ENCODE measurements at regions not wholly inside any gene's neighbourhood (a gene's known extent, or its start where the extent isn't known, plus 50 kb on each side); places are given as distances from the start of the nearest gene placed in this dataset.

DNA sequence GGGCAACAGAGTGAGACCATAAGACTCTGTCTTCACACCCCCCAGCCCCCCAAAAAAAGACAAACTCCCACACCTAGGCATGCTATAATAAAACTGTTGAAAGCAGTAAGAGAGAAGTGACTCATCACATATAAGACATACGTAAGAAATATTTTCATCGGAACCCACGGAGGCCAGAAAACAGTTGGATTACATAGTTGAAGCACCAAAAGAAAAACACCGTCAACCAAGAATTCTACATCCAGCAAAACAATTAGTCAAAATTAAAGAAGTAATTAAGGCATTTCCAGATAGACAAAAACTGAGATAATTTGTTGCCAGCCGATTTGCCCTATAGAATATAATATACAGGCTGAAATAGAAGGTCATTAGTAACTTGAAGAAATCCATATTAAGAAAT, 128.7 kb downstream of the VAPA start:
- TF ChIP-seq, protein P1, sequence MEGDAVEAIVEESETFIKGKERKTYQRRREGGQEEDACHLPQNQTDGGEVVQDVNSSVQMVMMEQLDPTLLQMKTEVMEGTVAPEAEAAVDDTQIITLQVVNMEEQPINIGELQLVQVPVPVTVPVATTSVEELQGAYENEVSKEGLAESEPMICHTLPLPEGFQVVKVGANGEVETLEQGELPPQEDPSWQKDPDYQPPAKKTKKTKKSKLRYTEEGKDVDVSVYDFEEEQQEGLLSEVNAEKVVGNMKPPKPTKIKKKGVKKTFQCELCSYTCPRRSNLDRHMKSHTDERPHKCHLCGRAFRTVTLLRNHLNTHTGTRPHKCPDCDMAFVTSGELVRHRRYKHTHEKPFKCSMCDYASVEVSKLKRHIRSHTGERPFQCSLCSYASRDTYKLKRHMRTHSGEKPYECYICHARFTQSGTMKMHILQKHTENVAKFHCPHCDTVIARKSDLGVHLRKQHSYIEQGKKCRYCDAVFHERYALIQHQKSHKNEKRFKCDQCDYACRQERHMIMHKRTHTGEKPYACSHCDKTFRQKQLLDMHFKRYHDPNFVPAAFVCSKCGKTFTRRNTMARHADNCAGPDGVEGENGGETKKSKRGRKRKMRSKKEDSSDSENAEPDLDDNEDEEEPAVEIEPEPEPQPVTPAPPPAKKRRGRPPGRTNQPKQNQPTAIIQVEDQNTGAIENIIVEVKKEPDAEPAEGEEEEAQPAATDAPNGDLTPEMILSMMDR (IDR thresholded peaks at IDR 0.05): no peak
- TF ChIP-seq POLR2A (IDR thresholded peaks at IDR 0.05): no peak

Measured in prostate gland (tissue), 2 donors.